ENCODE measurements at regions not wholly inside any gene's neighbourhood (a gene's known extent, or its start where the extent isn't known, plus 50 kb on each side); places are given as distances from the start of the nearest gene placed in this dataset.

DNA sequence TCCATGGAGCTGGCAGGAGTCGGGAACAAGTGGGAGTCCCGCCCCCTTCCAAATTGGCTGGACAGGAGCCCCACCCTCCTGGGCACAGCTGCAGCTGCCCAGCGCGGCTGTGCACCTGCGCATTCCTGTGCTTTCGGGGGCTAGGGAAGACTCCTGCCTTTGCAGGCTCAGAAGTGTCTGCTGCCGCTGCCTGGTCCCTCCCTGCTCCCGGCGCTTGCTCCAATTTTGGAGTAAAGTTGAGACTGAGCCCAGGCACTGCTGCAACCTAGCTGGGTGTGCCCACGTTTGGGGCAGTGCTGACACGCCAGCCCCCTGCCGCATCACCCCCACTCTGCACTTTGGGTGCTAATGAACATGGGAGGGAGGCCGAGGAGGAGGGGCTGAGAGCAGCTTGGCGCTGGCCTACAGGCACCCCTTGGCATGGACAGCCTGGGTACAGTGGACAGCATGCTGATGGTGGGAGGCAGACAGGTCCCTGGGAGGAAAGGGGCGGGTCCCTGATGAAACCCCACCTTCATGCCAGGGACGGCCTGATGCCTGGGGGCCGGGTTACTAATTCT, 399.2 kb upstream of the CNTN4 start:
- H2AFZ ChIP-seq (ENCODE audit: low read length), result no peak overlapping the region
- no peaks in the 10 kb centered on the region for H3K9me2 ChIP-seq (replicated peaks; ENCODE audit: low read depth, low read length)
- H3F3A ChIP-seq (ENCODE audit: low read depth), result no peaks in the 10 kb centered on the region
- no peaks in the 10 kb centered on the region for H3K4me1 ChIP-seq (ENCODE audit: insufficient read depth, low read length, poor library complexity, severe bottlenecking)
- H3K9ac ChIP-seq (ENCODE audit: low read depth, low read length, poor library complexity, severe bottlenecking), result no peak overlapping the region
- H3K9me3 ChIP-seq (ENCODE audit: insufficient read depth, low read depth, low read length), result no peaks in the 10 kb centered on the region; the same call in 1 of the 2 replicates
- no peaks in the 10 kb centered on the region for H3K79me2 ChIP-seq (ENCODE audit: insufficient read depth, low read length)
- no peak overlapping the region for H3K4me3 ChIP-seq (ENCODE audit: low read length, poor library complexity, severe bottlenecking)
- no peaks in the 10 kb centered on the region for H3K27me3 ChIP-seq (ENCODE audit: insufficient read depth, low read length, poor library complexity, severe bottlenecking)
- no peaks in the 10 kb centered on the region for H3K36me3 ChIP-seq (ENCODE audit: insufficient read depth, low read length)
- no peaks in the 10 kb centered on the region for H4K20me1 ChIP-seq (ENCODE audit: insufficient read depth, low read length, poor library complexity, severe bottlenecking)
- no peak overlapping the region for H3K4me2 ChIP-seq (ENCODE audit: low read depth, low read length, poor library complexity, severe bottlenecking)
- TF ChIP-seq, protein P1, sequence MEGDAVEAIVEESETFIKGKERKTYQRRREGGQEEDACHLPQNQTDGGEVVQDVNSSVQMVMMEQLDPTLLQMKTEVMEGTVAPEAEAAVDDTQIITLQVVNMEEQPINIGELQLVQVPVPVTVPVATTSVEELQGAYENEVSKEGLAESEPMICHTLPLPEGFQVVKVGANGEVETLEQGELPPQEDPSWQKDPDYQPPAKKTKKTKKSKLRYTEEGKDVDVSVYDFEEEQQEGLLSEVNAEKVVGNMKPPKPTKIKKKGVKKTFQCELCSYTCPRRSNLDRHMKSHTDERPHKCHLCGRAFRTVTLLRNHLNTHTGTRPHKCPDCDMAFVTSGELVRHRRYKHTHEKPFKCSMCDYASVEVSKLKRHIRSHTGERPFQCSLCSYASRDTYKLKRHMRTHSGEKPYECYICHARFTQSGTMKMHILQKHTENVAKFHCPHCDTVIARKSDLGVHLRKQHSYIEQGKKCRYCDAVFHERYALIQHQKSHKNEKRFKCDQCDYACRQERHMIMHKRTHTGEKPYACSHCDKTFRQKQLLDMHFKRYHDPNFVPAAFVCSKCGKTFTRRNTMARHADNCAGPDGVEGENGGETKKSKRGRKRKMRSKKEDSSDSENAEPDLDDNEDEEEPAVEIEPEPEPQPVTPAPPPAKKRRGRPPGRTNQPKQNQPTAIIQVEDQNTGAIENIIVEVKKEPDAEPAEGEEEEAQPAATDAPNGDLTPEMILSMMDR (conservative IDR thresholded peaks at IDR 0.05; ENCODE audit: low read length), result no peak
- TF ChIP-seq EZH2phosphoT487 (IDR thresholded peaks at IDR 0.05; ENCODE audit: borderline replicate concordance), result no peak

DNA sequence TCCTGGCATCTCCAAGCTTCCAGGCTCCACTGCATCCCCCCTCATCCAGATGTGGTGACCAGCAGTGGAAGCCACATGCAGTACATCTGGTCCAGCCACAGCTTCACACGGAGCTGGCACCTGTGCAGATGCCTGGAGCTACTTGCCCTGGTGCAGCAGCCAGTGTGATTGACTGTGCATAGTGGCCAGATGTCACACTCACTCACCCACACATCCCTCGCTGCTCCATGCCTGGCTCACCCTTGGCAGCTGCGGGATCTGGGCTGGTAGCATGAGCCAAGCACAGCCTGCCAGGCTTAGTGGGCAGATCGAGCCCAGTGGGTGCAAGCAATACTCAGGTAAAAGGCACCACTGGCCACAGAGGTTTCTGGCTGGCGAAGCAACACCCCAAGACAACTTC, 398.0 kb upstream of the CNTN4 start:
- H4K20me1 ChIP-seq (ENCODE audit: insufficient read depth, low read length, poor library complexity, severe bottlenecking), result no peaks in the 10 kb centered on the region
- H3K27me3 ChIP-seq (ENCODE audit: insufficient read depth, low read length, poor library complexity, severe bottlenecking), result no peaks in the 10 kb centered on the region
- TF ChIP-seq, protein P1 (conservative IDR thresholded peaks at IDR 0.05; ENCODE audit: low read length), result no peak
- no peak for TF ChIP-seq EZH2phosphoT487 (IDR thresholded peaks at IDR 0.05; ENCODE audit: borderline replicate concordance)
- no peak overlapping the region for H3K4me3 ChIP-seq (ENCODE audit: low read length, poor library complexity, severe bottlenecking)
- no peaks in the 10 kb centered on the region for H3K9me2 ChIP-seq (replicated peaks; ENCODE audit: low read depth, low read length)
- H3K4me2 ChIP-seq (ENCODE audit: low read depth, low read length, poor library complexity, severe bottlenecking), result no peak overlapping the region
- H3K79me2 ChIP-seq (ENCODE audit: insufficient read depth, low read length), result no peaks in the 10 kb centered on the region
- no peak overlapping the region for H3K9ac ChIP-seq (ENCODE audit: low read depth, low read length, poor library complexity, severe bottlenecking)
- no peak overlapping the region for H2AFZ ChIP-seq (ENCODE audit: low read length)
- H3K36me3 ChIP-seq (ENCODE audit: insufficient read depth, low read length), result no peaks in the 10 kb centered on the region
- H3F3A ChIP-seq (ENCODE audit: low read depth), result no peaks in the 10 kb centered on the region
- no peaks in the 10 kb centered on the region; the same call in 1 of the 2 replicates for H3K9me3 ChIP-seq (ENCODE audit: insufficient read depth, low read depth, low read length)
- H3K4me1 ChIP-seq (ENCODE audit: insufficient read depth, low read length, poor library complexity, severe bottlenecking), result no peaks in the 10 kb centered on the region

DNA sequence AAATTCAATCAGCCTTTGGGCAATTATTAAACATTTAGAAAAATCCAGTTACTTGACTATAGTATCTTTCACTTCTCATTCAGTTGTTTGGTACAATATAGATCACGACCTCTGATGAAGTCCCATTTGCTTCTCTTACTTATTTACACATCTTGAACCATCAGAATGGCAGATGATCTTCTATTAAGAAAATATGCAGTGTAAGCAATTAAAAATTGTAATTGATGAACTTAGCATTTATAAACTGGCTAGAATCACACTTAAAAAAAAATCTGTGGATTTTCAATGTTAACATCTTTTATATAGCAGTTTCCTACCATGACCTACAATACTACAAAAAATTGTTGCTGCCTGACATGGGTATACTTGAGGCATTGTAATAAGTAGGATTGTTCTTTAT, 395.5 kb upstream of the CNTN4 start:
- no peaks in the 10 kb centered on the region for H3K36me3 ChIP-seq (ENCODE audit: insufficient read depth, low read length)
- no peaks in the 10 kb centered on the region; the same call in 1 of the 2 replicates for H3K9me3 ChIP-seq (ENCODE audit: insufficient read depth, low read depth, low read length)
- H2AFZ ChIP-seq (ENCODE audit: low read length), result no peak overlapping the region
- no peaks in the 10 kb centered on the region for H3F3A ChIP-seq (ENCODE audit: low read depth)
- H3K4me2 ChIP-seq (ENCODE audit: low read depth, low read length, poor library complexity, severe bottlenecking), result no peak overlapping the region
- no peaks in the 10 kb centered on the region for H3K27me3 ChIP-seq (ENCODE audit: insufficient read depth, low read length, poor library complexity, severe bottlenecking)
- no peak for TF ChIP-seq EZH2phosphoT487 (IDR thresholded peaks at IDR 0.05; ENCODE audit: borderline replicate concordance)
- TF ChIP-seq, protein P1 (conservative IDR thresholded peaks at IDR 0.05; ENCODE audit: low read length), result no peak
- H3K4me1 ChIP-seq (ENCODE audit: insufficient read depth, low read length, poor library complexity, severe bottlenecking), result no peaks in the 10 kb centered on the region
- no peak overlapping the region for H3K4me3 ChIP-seq (ENCODE audit: low read length, poor library complexity, severe bottlenecking)
- no peaks in the 10 kb centered on the region for H3K9me2 ChIP-seq (replicated peaks; ENCODE audit: low read depth, low read length)
- H3K9ac ChIP-seq (ENCODE audit: low read depth, low read length, poor library complexity, severe bottlenecking), result no peak overlapping the region
- no peaks in the 10 kb centered on the region for H3K79me2 ChIP-seq (ENCODE audit: insufficient read depth, low read length)
- no peaks in the 10 kb centered on the region for H4K20me1 ChIP-seq (ENCODE audit: insufficient read depth, low read length, poor library complexity, severe bottlenecking)

All from Loucy (cell line).